ENCODE measurements at regions not wholly inside any gene's neighbourhood (a gene's known extent, or its start where the extent isn't known, plus 50 kb on each side); places are given as distances from the start of the nearest gene placed in this dataset.

DNA sequence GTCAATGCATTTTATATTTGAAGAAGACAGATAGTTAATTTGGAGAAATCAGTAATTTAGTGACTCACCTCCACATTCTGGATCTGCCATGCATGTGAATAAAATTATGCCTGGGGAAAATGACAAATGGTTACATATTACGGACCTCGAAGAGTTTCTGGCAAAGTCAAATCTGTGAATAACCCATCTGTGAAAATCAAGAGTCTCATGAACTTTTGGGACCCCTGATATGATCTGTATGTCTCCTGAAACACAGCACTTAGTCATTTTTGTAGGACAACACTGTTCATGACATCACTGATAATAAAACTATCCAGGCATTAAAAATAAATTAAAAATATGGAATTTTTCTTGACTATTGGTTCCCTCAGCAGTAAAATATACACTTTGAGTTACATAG, 584.5 kb downstream of the TLE4 start:
- no peak overlapping the region for H3K4me3 Mint-ChIP-seq
- peaks cover 51% of the 10 kb centered on the region for H3K4me1 Mint-ChIP-seq
- H3K27ac Mint-ChIP-seq = peak overlapping the region; percentile 48
- DNase-seq = no peak
- TF ChIP-seq, protein P1, sequence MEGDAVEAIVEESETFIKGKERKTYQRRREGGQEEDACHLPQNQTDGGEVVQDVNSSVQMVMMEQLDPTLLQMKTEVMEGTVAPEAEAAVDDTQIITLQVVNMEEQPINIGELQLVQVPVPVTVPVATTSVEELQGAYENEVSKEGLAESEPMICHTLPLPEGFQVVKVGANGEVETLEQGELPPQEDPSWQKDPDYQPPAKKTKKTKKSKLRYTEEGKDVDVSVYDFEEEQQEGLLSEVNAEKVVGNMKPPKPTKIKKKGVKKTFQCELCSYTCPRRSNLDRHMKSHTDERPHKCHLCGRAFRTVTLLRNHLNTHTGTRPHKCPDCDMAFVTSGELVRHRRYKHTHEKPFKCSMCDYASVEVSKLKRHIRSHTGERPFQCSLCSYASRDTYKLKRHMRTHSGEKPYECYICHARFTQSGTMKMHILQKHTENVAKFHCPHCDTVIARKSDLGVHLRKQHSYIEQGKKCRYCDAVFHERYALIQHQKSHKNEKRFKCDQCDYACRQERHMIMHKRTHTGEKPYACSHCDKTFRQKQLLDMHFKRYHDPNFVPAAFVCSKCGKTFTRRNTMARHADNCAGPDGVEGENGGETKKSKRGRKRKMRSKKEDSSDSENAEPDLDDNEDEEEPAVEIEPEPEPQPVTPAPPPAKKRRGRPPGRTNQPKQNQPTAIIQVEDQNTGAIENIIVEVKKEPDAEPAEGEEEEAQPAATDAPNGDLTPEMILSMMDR (IDR thresholded peaks at IDR 0.05) = no peak
- no peak for ATAC-seq (ENCODE audit: low read depth)
- POLR2A ChIA-PET = interaction anchor here (1.2 kb wide), 1 partner anchor 22 kb away, joined by 3 read pairs; no protein-coding TSS in a partner anchor
- H3K9me3 Mint-ChIP-seq = peaks cover 9% of the 10 kb centered on the region
- no peaks in the 10 kb centered on the region for H3K27me3 Mint-ChIP-seq
- intact Hi-C loops (cut with micrococcal nuclease) = loop anchor here (1.0 to 10.0 kb wide), 7 partner anchors 10 to 1901 kb away; partner anchors contain the start of gene TLE4
- no peaks in the 10 kb centered on the region for H3K36me3 Mint-ChIP-seq (ENCODE audit: low read depth)
- CTCF ChIA-PET = interaction anchor here (1.0 kb wide), 1 partner anchor 21 kb away, joined by 3 read pairs; no protein-coding TSS in a partner anchor

DNA sequence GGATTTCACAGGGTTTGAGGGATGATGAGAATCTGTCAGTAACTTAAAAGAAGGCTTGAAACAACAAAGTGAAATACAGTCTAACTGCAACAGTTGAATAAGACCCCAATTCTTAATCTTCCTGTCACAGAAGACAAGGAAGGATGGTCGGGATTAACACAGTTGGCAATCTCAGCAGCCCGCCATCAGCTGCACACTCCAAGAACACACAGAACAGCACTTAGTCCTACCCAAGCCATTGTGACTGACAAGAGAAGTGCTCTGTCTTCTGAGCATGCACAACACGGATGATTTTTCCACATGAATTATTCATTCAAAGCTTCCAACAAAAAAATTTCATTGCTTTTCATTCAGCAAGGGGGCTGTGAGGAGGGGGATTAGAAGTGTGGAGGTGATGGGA, 576.1 kb downstream of the TLE4 start:
- Mint-ChIP-seq H3K36me3 (ENCODE audit: low read depth) (peaks cover 2% of the 10 kb centered on the region), H3K4me1 (peaks cover 6% of the 10 kb centered on the region), H3K9me3 (peaks cover 23% of the 10 kb centered on the region), H3K27ac (no peak overlapping the region), H3K4me3 (no peak overlapping the region), H3K27me3 (no peaks in the 10 kb centered on the region)
- ChIA-PET CTCF (no interaction called here), POLR2A (no interaction called here)
- intact Hi-C loops (cut with micrococcal nuclease) = no loop called here
- DNase-seq (no peak), ATAC-seq (ENCODE audit: low read depth) (no peak)
- TF ChIP-seq, protein P1 (IDR thresholded peaks at IDR 0.05) = no peak

DNA sequence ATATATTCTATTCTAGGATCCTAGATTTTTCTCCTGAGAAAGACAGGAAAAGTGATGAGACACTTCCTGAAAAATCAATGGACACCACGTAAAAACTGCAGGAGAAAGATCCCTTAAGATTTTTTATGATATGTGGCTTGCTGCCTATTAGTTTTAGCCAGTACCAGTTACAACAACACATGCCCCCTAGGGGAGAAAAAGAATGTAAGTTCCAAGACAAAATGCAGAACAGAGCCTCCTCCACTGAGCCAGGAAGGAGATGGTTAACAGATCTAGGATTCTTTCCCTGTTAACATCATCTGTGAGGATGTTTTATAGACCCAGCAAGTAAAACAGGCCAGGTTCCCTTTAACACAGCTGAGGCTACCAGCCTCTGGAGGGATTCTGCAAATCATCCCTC, 574.7 kb downstream of the TLE4 start:
- Mint-ChIP-seq H3K27ac (no peak overlapping the region), H3K36me3 (ENCODE audit: low read depth) (peaks cover 2% of the 10 kb centered on the region), H3K4me1 (peaks cover 6% of the 10 kb centered on the region), H3K27me3 (no peaks in the 10 kb centered on the region), H3K4me3 (no peak overlapping the region), H3K9me3 (peaks cover 20% of the 10 kb centered on the region)
- intact Hi-C loops (cut with micrococcal nuclease) = loop anchor here (1.0 kb wide), 2 partner anchors 10 to 388 kb away; no protein-coding TSS in a partner anchor
- POLR2A ChIA-PET = no interaction called here
- TF ChIP-seq, protein P1 (IDR thresholded peaks at IDR 0.05) = no peak
- ATAC-seq (ENCODE audit: low read depth) (no peak), DNase-seq (no peak)
- CTCF ChIA-PET = interaction anchor here (0.9 kb wide), 1 partner anchor 388 kb away, joined by 3 read pairs; no protein-coding TSS in a partner anchor

DNA sequence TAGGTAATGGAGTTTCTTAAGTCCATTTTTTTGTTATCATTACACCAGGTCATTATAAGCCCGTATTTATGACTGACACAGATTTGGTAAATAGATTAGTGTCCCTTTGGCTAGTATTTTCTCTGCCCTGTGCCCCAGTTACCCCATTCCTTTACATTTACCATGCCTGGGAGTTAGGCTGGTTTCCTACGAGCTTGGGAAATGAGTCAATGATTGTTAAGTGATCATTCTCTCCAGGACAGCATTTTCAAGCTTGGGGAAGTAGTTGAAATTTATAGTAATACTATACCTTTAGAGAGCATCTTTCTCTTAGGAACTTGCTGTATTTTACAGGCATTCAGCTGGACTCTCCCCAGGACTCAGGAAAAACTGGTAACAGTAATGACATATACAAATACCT, 573.1 kb downstream of the TLE4 start:
- intact Hi-C loops (cut with micrococcal nuclease) = no loop called here
- DNase-seq = no peak
- Mint-ChIP-seq H3K4me1 (peaks cover 6% of the 10 kb centered on the region), H3K27ac (no peak overlapping the region), H3K27me3 (no peaks in the 10 kb centered on the region), H3K36me3 (ENCODE audit: low read depth) (peaks cover under 1% of the 10 kb centered on the region), H3K4me3 (no peak overlapping the region), H3K9me3 (peaks cover 7% of the 10 kb centered on the region)
- CTCF ChIA-PET = no interaction called here
- TF ChIP-seq, protein P1 (IDR thresholded peaks at IDR 0.05) = no peak
- POLR2A ChIA-PET = no interaction called here
- ATAC-seq (ENCODE audit: low read depth) = no peak

DNA sequence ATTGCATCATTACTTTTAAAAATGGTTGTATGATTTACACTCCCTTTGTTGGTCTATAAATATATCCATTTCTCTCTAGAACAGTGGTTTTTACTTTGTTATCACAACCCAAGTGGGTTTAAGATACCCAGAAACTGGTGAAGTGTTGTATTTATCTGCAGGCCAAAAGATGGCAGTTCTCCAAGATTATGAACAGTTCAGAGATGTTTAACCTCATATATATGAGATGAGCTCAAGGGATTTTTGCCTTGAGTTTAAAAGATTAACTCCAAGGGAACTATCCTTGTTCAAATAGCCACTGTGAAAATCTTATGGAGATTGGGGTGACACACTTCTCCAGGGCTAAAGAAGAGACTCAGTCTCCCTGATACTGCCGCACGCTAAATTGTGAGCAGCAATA, 572.6 kb downstream of the TLE4 start:
- Mint-ChIP-seq H3K27ac (no peak overlapping the region), H3K4me1 (peaks cover 6% of the 10 kb centered on the region), H3K4me3 (no peak overlapping the region), H3K9me3 (peaks cover 4% of the 10 kb centered on the region), H3K36me3 (ENCODE audit: low read depth) (no peaks in the 10 kb centered on the region), H3K27me3 (no peaks in the 10 kb centered on the region)
- POLR2A ChIA-PET = no interaction called here
- ATAC-seq (ENCODE audit: low read depth) (no peak), DNase-seq (no peak)
- TF ChIP-seq, protein P1 (IDR thresholded peaks at IDR 0.05) = no peak
- intact Hi-C loops (cut with micrococcal nuclease) = no loop called here
- CTCF ChIA-PET = interaction anchor here (1.1 kb wide), 1 partner anchor 30 kb away, joined by 3 read pairs; no protein-coding TSS in a partner anchor

All from activated B cell treated with CpG ODN at 0.5 μM for 24 hours (primary cell).